ENCODE measurements at regions not wholly inside any gene's neighbourhood (a gene's known extent, or its start where the extent isn't known, plus 50 kb on each side); places are given as distances from the start of the nearest gene placed in this dataset. TPM values are rescaled to one million over a fixed set of nuclear protein-coding genes. Genes with fewer than 3 reads are reported as not detected.

DNA sequence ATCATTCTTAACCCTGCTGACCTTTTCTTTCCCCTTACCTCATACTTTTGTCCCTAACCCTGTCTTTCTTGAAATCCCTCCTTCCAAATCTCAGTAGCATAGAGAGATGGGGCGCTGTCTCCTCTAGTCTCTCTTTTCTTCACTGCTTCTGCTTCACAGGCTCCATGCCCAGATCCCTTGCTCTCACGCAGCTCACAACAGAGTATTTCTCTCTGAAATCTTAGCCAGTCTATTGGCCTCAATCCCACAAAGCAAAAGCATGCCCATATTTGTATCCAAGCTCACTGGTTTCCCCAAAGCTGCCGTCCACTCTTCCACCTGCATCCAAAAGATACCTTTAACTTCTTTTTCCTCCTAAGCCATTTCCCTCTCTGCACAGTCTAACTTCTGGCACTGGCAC lies 526.8 kb downstream of the PLXDC2 start:
- no peak overlapping the region for H2AFZ ChIP-seq (ENCODE audit: low read length)
- no peak overlapping the region for H3K27ac ChIP-seq (ENCODE audit: low read depth, low read length, poor library complexity, severe bottlenecking)
- H3K79me2 ChIP-seq (ENCODE audit: insufficient read depth, low read depth, low read length): no peaks in the 10 kb centered on the region
- no peaks in the 10 kb centered on the region for H3K36me3 ChIP-seq (ENCODE audit: insufficient read depth, low read length)
- no peaks in the 10 kb centered on the region for H3K9me3 ChIP-seq (ENCODE audit: low read length)
- intact Hi-C loops (cut with micrococcal nuclease; ENCODE audit: unreplicated experiment): no loop called here
- CTCF ChIA-PET (ENCODE audit: unreplicated experiment): no interaction called here
- H4K20me1 ChIP-seq (ENCODE audit: insufficient read depth, low read length): no peaks in the 10 kb centered on the region
- H3K9me2 ChIP-seq (ENCODE audit: insufficient read depth, low read length): no peaks in the 10 kb centered on the region
- no peak overlapping the region for H3K4me2 ChIP-seq (ENCODE audit: low read length)
- POLR2A ChIA-PET: no interaction called here
- TF ChIP-seq EZH2phosphoT487 (IDR thresholded peaks at IDR 0.05; ENCODE audit: borderline replicate concordance, low read depth, low read length): no peak
- TF ChIP-seq, protein P1, sequence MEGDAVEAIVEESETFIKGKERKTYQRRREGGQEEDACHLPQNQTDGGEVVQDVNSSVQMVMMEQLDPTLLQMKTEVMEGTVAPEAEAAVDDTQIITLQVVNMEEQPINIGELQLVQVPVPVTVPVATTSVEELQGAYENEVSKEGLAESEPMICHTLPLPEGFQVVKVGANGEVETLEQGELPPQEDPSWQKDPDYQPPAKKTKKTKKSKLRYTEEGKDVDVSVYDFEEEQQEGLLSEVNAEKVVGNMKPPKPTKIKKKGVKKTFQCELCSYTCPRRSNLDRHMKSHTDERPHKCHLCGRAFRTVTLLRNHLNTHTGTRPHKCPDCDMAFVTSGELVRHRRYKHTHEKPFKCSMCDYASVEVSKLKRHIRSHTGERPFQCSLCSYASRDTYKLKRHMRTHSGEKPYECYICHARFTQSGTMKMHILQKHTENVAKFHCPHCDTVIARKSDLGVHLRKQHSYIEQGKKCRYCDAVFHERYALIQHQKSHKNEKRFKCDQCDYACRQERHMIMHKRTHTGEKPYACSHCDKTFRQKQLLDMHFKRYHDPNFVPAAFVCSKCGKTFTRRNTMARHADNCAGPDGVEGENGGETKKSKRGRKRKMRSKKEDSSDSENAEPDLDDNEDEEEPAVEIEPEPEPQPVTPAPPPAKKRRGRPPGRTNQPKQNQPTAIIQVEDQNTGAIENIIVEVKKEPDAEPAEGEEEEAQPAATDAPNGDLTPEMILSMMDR (conservative IDR thresholded peaks at IDR 0.05; ENCODE audit: low read length): no peak
- BruUV-seq (replicated peaks): no TSS peak
- no peaks in the 10 kb centered on the region for H3K4me1 ChIP-seq (ENCODE audit: insufficient read depth, low read length, poor library complexity, severe bottlenecking)
- no peak overlapping the region for H3K4me3 ChIP-seq (ENCODE audit: low read depth, low read length, poor library complexity, severe bottlenecking)
- DNase-seq (ENCODE audit: low spot score): no peak

Small RNA genes in the stretch of these regions (microRNA-seq; reads per million reads assigned to microRNA genes)
- gene MIR4675 (ENCODE audit: borderline replicate concordance): not detected

Small RNA genes in the stretch of these regions (small RNA-seq; reads per million reads assigned to genes)
- not detected for gene AL590032.1
- not detected for gene MIR4675
